Endodermal cell (in vitro differentiated cells): ENCODE measurements at regions not wholly inside any gene's neighbourhood (a gene's known extent, or its start where the extent isn't known, plus 50 kb on each side); places are given as distances from the start of the nearest gene placed in this dataset.

Experiments used
- DNase-seq: peaks from one replicate; pipeline ENCODE4 v3.0.0-alpha.2; 2017
- H3K27ac ChIP-seq: 2 replicates; pipeline ENCODE4 v1.5.1; 2013; ENCODE audit warnings: mild to moderate bottlenecking, low read depth, low read length, moderate library complexity
- H3K27me3 ChIP-seq: 2 replicates; pipeline ENCODE4 v1.6.1; 2013; ENCODE audit warnings: mild to moderate bottlenecking, low read length, moderate library complexity; ENCODE audit not compliant: insufficient read depth, control insufficient read depth, poor library complexity, severe bottlenecking
- H3K36me3 ChIP-seq: 2 replicates; pipeline ENCODE4 v1.7.0; 2013; ENCODE audit warnings: mild to moderate bottlenecking, low read length, moderate library complexity; ENCODE audit not compliant: control insufficient read depth, insufficient read depth
- H3K4me1 ChIP-seq: one replicate; pipeline ENCODE4 v1.7.0; 2013; ENCODE audit warnings: low read length; ENCODE audit not compliant: control insufficient read depth, insufficient read depth
- H3K4me3 ChIP-seq: 2 replicates; pipeline ENCODE4 v1.5.1; 2013; ENCODE audit warnings: mild to moderate bottlenecking, low read length, moderate library complexity
- H3K9ac ChIP-seq: 2 replicates; pipeline ENCODE4 v1.6.1; 2013; ENCODE audit warnings: mild to moderate bottlenecking, low read length, moderate library complexity; ENCODE audit not compliant: poor library complexity, severe bottlenecking; ENCODE audit errors: extremely low read depth
- H3K9me3 ChIP-seq: 2 replicates; pipeline ENCODE4 v1.6.1; 2013; ENCODE audit warnings: mild to moderate bottlenecking, low read length, moderate library complexity; ENCODE audit not compliant: control insufficient read depth
- H3K27ac Mint-ChIP-seq: 2 replicates; pipeline ENCODE4 v1.8.0; 2020; ENCODE audit warnings: mixed read lengths
- H3K27me3 Mint-ChIP-seq: 2 replicates; pipeline ENCODE4 v1.8.0; 2021; ENCODE audit warnings: mild to moderate bottlenecking, mixed read lengths; ENCODE audit not compliant: insufficient read depth
- H3K36me3 Mint-ChIP-seq: 2 replicates; pipeline ENCODE4 v1.8.0; 2020; ENCODE audit warnings: low read depth, mixed read lengths
- H3K4me1 Mint-ChIP-seq: 2 replicates; pipeline ENCODE4 v1.8.0; 2020; ENCODE audit warnings: mixed read lengths
- H3K4me3 Mint-ChIP-seq: 2 replicates; pipeline ENCODE4 v1.8.0; 2020; ENCODE audit warnings: mild to moderate bottlenecking, moderate library complexity, mixed read lengths
- H3K9me3 Mint-ChIP-seq: 2 replicates; pipeline ENCODE4 v1.8.0; 2020; ENCODE audit warnings: mild to moderate bottlenecking, mixed read lengths
- CTCF ChIP-seq: fragments of 200-600 bp; sonication (generic); conservative IDR thresholded peaks from 2 replicates; pipeline ENCODE4 v1.5.0; 2021; ENCODE audit warnings: antibody characterized with exemption, mild to moderate bottlenecking
- WGBS, 2 experiments: methylation state at CpG; one replicate each; pipeline versions ENCODE4 v1.1.5 to v1.1.7; 2013; ENCODE audit warnings: missing lambda C conversion rate in 2 of 2, mixed read lengths in 1 of 2; ENCODE audit not compliant: insufficient coverage in 1 of 2, insufficient read length in 1 of 2; 5-methylcytosine and 5-hydroxymethylcytosine counted together

GRCh38 chr22:49180683-49181024, 647.0 kb downstream of the BRD1 start:
- Mint-ChIP-seq H3K27ac (peak overlapping the region; percentile 39), H3K4me3 (no peak overlapping the region), H3K4me1 (peaks cover 11% of the 10 kb centered on the region), H3K36me3 (no peaks in the 10 kb centered on the region), H3K9me3 (no peaks in the 10 kb centered on the region), H3K27me3 (peaks cover 2% of the 10 kb centered on the region)
- no peaks in the 10 kb centered on the region for H3K36me3 ChIP-seq
- H3K27me3 ChIP-seq, result no peaks in the 10 kb centered on the region
- H3K4me3 ChIP-seq, result no peak overlapping the region
- no peak for DNase-seq
- H3K4me1 ChIP-seq, result peaks cover 4% of the 10 kb centered on the region
- no peak overlapping the region for H3K9ac ChIP-seq
- no peak for TF ChIP-seq CTCF
- 83 to 91% methylated on average over 1 to 6 of the region's 7 CpGs for WGBS, 2 experiments
- no peak overlapping the region for H3K27ac ChIP-seq
- no peaks in the 10 kb centered on the region for H3K9me3 ChIP-seq

GRCh38 chr22:49179886-49180682, 647.6 kb downstream of the BRD1 start:
- no peaks in the 10 kb centered on the region for H3K27me3 ChIP-seq
- TF ChIP-seq CTCF, result no peak
- no peaks in the 10 kb centered on the region for H3K9me3 ChIP-seq
- no peak for DNase-seq
- H3K4me3 ChIP-seq, result no peak overlapping the region
- no peaks in the 10 kb centered on the region for H3K36me3 ChIP-seq
- H3K27ac Mint-ChIP-seq, result peak overlapping the region; percentile 39
- no peaks in the 10 kb centered on the region for H3K27me3 Mint-ChIP-seq
- H3K4me1 Mint-ChIP-seq, result peaks cover 11% of the 10 kb centered on the region
- 91 to 97% methylated on average over 5 to 19 of the region's 19 CpGs for WGBS, 2 experiments
- no peak overlapping the region for H3K4me3 Mint-ChIP-seq
- H3K36me3 Mint-ChIP-seq, result no peaks in the 10 kb centered on the region
- peaks cover 4% of the 10 kb centered on the region for H3K4me1 ChIP-seq
- H3K9me3 Mint-ChIP-seq, result no peaks in the 10 kb centered on the region
- H3K9ac ChIP-seq, result no peak overlapping the region
- no peak overlapping the region for H3K27ac ChIP-seq

DNA sequence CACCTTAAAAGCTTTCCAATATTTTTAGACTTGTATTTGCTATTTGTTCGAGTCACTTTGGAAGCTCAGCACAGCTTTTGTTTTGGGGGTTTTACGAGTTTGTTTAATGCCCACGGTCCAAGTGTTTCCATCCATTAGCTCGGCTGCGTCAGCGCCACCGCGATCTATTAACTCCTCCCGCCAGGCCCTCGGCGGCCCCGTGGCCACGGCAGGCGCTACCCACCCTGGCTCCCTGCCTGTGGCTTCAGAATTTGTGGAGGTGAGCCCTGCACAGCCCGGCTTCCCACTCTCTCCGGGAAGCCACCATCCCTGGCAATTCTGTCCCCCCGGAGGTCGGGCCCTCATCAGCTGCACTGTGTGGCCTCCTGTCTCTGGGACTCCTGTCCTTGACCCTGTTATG, 648.5 kb downstream of the BRD1 start:
- no peaks in the 10 kb centered on the region for H3K36me3 Mint-ChIP-seq
- DNase-seq, result no peak
- WGBS, 2 experiments, result 95 to 96% methylated on average over 17 to 18 of the region's 18 CpGs
- Histone ChIP-seq H3K4me3 (no peak overlapping the region), H3K27me3 (no peaks in the 10 kb centered on the region), H3K36me3 (no peaks in the 10 kb centered on the region), H3K27ac (no peak overlapping the region), H3K9ac (no peak overlapping the region), H3K4me1 (peaks cover 4% of the 10 kb centered on the region), H3K9me3 (no peaks in the 10 kb centered on the region)
- H3K4me3 Mint-ChIP-seq, result no peak overlapping the region
- TF ChIP-seq CTCF, result no peak
- H3K27me3 Mint-ChIP-seq, result no peaks in the 10 kb centered on the region
- no peaks in the 10 kb centered on the region for H3K9me3 Mint-ChIP-seq
- H3K27ac Mint-ChIP-seq, result no peak overlapping the region
- peaks cover 8% of the 10 kb centered on the region for H3K4me1 Mint-ChIP-seq
